HG03064 (cell line): ENCODE measurements at regions not wholly inside any gene's neighbourhood (a gene's known extent, or its start where the extent isn't known, plus 50 kb on each side); places are given as distances from the start of the nearest gene placed in this dataset.

Source experiments
- ATAC-seq: cut with Tn5 transposase; IDR thresholded peaks from one replicate; pipeline ENCODE4 v1.9.1; 2021; ENCODE audit warnings: low read depth; ENCODE audit not compliant: unreplicated experiment

DNA sequence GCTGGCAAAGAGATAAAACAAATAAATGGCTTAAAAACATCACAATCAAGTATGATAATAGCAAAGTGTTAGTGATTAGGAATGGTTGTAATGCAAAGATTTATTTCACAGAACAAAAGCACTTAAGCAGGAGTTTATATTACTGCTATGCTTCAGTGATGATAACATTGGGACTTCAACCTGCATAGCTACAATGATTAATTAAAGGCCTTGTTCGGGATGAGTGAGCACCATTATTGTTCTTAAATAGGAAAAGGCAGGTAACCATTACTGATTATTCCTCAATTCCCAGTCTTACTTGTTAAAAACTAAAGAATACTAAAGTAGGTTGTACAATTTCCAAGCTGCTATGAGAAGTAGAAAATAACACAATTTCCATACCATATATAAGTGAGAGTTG is 1247.5 kb upstream of the CDH8 start:
- no peak for ATAC-seq

DNA sequence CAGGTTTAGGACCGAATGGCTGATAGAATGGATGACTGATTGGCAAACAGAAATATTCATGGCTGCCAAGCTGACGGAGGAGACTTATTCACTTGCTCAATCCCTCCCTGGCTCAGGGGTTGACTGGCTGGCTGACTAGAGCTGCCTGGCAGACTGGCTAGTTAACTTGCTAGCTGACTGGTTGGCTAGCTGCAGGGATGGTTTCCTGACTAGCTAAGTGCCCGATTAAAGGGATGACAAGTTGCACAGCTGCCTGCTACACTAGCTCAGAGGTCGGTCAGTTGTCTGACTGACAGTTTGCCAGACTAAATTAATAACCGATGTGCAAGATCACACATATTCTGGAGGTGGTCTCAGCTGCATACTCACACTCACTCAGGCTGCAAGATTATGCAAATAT is 1208.4 kb upstream of the CDH8 start:
- ATAC-seq, result no peak

DNA sequence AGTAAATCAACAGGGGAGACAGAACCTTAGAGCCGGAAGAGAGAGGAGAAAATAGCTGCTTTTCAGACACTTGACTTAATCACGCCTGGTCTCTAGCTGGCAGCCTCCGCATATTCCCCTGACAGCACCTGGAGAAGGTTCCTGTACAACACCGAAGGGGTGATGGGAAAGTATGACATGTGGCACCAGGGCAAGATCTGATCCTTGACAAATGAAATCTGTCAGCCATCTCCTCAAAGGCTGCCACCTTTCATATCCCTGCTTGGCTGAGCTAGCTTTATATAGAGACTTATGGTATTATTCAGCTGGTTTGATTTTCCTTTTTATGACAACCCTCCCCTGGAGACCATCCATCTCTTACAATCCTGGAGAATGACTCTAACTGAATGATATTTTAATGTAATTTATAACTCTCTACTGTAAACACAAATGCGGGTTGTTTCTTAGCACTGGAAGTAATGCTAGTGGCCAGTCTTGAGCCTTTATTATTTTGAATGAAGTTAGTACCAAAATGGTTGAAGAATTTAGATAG is 1205.3 kb upstream of the CDH8 start:
- ATAC-seq, result no peak

DNA sequence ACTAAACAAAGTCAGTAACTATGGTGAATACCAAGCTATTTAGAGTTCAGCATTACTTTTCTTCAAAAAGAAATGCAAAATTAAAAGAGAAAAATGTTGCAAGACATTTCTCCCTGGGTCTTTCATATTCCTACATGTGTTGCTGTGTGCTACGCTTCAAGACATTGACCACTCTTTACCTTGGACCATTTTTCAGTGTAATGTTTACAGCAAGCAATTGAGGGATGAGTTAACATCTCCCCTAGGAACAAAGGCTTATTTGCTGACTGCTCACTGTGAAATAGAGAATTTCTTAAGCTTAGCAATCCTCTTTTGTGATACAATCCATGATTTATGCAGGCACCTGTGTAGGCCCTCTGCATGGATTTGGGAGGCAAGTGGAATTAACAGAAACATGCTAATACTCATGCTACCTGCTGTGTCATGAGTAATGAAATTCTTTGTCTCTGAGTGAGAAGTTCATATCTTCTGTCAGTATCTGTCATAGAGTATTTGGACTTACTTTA is 1202.9 kb upstream of the CDH8 start:
- no peak for ATAC-seq

DNA sequence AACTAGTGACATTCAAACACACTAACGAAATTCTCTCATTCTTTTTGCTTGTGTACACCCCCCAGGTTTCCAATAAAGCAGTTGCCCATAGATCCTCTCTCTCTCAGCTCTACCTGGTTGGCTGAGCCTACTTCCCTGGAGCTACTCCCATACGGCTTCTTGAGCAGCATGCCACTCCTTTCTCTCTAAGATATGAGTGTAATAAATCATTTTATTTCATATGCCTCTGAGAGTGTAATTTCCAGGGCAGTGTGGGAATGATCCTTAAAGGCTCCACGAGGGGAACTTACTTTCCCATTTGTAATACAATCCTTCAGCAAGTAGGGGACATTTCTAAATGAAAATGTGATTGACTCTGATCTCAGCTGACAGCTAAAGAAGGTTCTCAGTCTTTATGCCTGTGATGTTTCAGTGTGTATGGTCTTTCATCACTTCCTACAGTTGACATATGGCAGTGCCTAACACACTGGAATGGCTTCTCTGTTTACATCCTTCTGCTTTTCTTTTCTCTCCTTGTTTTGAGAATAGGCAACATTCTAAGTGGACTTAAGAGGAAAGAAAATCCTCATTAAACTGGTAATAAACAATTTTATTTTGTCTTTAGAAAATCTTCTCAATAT is 1194.3 kb upstream of the CDH8 start:
- no peak for ATAC-seq

DNA sequence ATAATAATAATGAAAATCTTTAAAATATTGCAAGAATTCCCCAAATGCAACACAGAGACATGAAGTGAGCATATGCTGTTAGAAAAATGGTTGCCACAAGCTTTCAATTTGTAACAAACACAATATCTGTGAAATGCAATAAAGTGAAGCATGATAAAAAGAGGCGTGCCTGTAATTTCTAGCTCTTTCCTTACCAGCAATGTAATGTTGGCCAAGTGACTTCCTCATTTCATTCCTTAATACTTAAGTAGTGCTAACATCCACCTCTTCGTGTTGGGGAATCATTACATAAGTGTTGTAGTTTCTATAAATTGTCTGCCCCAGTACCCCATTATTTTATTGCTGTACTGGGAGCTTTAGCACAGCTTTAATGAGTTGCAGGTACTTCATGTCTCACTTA is 1192.0 kb upstream of the CDH8 start:
- ATAC-seq, result no peak

DNA sequence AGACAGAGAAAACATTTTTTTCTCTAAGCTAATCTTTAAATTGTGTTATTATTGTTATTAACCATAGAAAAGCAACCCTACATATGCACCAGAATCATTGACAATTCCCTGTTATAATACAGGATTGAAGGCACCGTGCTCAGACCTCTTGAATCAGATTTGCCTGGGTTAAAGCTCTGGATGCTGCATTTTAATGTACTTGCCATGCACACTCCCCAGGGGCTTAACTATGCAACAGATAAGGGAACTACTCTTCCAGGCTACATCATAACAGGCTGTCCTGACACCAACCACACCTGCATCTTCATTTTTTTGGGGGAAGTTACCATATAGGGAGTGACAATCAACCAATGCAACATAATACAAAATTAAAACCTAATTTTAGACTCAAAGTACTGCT is 1187.6 kb upstream of the CDH8 start:
- ATAC-seq, result no peak

DNA sequence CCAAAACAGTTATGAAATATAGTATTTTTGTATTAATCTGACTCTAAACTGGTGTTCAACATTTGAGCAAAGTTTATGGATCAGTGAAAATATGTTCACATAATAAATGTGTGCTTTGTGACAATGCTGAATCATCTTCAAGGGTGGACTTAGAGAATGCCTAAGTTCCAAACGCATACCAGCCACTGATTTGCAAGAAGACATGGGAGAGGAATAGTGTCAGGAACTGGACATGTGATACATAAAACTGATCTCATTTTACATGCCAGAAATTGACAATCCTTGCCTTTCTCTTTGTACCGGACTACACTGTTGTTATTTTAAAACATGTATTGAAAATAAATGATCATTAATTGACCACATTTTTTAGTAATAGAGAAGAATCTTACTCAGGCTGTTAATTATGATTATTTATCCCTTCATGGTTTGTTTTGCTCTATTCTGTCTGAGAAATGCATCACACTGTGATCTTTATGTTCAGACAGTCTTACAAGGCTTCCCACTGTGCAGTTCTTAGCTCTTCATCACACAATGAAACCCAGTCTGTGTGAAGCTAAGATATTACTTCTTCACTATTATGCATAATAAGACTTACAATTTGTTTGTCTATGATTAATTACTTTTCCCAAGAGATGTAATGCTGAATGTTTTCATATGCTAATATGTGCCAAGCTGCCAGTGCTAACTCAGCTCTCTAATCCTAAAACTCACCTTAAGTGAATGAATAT is 1180.6 kb upstream of the CDH8 start:
- ATAC-seq, result no peak

DNA sequence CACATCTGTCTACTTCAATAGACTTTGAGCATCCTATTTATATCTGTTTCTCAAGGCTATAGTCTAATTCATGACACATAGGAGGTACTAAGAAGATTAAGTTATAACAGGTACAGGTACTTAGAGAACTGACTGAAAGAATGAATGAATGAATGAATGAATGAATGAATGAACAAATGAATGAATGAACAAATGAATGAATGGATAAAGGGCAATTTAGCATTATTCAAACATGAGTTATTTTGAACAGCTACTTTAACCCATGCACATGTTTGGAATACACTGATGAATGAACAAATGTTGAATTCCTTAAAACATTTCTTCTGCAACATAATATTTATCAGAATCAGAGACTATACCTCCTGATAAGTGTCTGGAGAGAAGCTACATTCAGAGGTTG is 1165.6 kb upstream of the CDH8 start:
- ATAC-seq, result no peak

DNA sequence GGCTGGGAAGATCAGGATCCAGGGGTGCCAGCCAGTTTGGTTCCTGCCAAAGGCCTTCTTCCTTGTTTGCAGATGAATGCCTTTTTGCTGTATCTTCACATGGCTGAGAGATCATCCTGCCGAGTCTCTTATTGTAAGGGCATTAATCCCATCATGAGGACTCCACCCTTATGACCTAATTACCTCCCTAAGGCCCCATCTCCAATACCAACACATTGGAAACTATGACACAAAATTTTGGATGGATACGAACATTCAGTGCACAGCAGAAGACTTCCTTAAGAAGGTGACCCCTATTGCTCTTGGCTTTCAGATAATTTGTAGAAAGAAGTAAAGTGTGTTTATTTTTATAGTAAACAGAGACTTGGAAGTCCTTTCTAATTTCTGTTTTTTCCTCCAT is 1164.7 kb upstream of the CDH8 start:
- no peak for ATAC-seq

DNA sequence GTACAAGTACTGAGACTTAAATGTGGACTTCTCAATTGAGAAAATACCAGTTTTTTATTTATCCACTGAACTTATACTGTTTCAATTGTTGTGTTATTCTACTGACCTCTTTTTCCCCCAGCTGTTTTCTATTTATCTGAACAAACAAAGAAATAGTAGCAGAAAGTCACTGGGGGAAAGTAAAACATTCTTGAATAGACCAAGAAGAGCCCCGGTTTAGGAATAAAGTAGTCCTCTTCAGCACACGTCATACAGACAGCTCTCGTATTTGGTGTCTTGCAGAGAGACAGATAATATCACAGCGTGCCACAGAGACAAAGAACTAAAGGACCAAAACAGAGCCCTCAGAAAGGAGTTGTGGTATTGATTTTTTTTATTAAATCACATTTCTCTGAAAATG is 1159.1 kb upstream of the CDH8 start:
- no peak for ATAC-seq

DNA sequence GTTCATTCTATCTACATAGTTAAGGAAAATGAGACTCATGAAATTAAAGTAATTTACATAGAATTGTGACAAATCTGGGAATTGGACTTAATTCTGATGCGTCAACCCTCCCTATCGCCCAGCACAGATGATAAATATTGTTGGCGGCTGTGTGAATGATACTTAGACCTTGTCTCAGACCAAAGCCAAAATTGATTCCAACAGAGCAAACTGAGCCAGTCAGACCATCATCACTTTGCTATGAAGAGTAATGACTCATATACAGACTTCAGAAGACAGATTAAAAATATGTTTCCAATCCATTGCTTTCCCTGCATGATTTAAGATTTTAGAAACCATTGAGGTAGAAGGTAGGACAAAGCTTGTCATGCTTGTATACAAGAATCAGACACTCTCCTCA is 1156.7 kb upstream of the CDH8 start:
- no peak for ATAC-seq

DNA sequence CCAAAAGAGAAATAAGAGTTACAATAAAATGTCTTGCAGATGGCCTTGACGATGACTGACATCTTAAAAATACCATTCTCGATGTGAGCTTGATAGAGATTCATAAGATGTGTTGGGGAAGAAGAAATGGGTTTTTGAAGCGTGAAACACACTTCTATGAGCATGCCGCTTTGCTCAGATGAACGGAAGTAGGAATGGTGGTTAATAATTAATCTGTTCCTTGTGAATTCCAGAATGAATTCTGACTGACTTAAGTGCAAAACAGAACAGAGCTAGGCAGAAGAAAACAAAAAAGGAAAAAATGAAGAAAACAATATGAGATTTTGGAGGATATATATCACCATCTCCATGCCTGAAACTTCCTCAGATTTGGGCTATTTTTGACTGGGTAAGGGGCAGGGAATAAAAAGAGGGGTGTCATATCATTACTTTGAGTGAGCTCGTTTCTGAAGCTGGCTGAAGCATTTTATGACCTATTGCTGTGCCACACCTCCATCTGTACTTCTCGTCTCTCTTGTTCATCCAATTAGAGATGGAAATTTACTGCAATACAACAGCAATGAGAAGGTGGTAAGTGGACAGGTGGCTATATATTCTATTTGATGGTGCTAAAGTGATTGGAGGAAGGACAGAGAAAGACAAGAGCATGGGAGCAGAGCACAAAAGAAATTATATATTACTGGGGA is 1152.0 kb upstream of the CDH8 start:
- ATAC-seq, result no peak

DNA sequence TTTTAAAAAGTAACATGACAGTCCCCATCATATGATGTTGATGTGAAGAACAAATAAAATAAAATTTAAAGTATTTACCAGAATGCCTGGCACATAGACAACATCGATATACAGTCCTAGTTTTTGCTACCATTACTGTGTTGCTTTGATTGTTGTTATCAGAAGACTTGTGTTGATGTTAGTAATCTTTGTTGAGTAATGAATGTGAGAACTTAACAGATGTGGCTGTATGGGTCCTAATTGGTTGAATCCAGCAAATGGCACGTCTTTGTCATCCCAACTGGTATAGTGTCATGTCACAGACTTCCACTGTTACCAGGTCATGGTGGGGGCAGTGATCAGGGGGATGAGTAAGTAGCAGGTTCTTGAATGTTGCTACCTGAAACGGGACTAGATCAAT is 1151.4 kb upstream of the CDH8 start:
- no peak for ATAC-seq

DNA sequence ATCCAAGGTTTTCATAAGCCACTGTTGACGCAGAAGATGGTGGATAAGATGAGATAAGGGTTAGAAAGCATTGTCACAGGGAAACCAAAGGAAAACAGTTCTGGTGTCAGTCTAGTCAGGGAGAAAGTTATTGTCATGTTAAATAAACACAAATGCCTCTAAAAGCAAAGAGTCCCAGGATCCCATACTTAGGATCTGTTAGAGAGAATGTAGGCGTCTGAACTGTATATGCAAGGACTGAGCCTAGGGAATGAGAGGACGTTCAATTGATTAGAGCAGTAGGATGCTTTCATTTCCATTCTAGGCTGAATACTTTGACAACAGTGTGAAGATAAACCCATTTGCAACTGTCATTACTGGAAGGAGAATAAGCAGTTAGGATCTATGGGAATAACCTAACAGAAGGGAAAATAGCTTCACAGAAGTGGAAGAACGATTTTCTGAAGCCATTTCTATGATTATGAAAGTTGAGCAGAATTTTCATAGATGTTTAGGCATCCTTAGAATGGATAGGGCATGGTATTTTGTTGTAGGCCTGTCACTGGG is 1149.1 kb upstream of the CDH8 start:
- ATAC-seq, result no peak

DNA sequence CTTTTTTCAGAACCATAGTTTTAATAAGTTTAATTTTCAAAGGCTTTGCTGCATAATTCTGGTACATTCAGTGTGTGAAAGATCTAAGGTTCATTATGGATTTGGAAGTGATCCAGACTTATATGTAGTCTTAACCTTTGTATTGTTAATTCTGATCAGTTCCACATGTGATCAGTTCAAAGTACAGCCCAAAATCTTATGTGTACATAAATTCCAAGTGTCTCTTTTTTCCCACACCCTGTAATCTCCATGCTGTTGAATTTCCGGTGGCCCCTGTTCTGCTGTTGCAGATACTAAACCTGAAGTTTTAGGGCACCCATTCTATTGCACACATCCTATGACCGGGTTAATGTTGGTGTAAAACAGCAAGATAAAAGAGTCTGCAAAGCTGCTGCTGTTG is 1147.5 kb upstream of the CDH8 start:
- no peak for ATAC-seq

DNA sequence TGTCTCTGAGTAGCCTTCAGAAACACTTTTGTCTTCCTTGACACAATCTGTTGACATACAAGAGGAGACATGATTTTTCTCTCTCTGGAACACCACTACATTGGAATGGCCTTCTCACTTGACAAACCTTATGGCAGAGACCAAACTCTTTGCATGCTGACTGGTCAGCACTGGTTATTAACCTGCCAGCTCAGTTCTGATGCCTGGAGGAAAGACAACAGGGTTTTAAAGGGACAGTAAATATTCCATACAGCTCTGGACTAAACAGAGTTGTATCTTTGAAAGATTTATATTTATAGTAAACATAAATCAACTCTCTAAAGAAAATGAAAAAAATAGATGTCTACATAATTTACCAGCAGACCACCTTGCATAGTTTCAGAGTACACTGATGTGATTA is 1139.1 kb upstream of the CDH8 start:
- no peak for ATAC-seq

DNA sequence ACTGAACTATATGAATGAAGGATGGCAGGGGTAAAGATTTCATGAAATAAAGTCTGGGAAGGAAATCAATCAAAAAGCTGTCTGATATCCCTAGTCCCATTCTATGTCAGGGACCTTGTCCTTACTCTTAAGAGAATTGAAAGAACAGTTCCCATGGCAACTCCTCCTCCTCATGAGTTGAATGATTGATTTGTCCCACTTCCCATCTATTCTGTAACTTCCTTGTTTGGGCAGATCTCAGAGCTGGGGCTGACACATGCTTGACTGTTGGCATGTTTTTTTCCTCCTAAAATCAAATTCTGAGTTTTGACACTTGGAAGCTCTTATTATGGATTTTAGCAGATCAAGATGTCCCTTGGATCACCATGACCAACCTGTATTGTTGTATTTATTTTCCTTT is 1138.6 kb upstream of the CDH8 start:
- no peak for ATAC-seq

DNA sequence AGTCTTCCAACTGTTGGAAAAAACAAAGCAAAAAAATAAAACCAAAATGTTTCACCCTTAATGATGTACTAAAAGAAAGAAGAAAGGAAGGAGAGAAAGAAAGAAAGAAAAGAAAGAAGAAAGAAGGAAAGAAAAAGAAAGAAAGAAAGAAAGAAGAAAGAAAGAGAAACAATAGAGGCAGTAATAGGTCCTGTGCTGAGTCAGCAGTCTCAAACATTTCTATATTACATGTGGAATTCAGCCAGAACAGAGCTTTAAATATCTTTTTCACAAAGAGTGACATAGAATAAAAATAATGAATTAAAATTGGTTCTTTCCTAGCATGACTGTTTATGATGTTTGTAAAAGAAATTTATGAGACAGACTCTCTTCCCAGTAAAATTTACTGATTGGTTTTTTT is 1135.3 kb upstream of the CDH8 start:
- no peak for ATAC-seq

DNA sequence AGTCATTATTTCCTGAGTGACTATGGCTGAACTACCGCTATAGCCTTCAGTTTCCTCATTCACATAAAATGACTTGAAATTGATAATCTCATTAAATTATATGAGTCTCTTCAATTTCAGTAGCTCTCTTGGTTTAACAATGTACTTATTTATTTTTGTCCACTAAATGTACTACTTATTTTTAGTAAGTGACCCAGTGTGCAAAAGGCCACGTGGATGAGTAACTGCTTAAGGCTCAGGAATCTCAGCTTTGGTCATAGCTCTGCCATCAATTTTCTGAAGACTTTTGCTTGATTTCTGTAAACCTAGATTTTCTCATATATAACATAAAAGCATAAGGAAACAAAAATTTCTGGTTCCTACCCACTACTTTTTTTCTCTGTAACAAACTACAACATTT is 1132.9 kb upstream of the CDH8 start:
- ATAC-seq, result no peak

DNA sequence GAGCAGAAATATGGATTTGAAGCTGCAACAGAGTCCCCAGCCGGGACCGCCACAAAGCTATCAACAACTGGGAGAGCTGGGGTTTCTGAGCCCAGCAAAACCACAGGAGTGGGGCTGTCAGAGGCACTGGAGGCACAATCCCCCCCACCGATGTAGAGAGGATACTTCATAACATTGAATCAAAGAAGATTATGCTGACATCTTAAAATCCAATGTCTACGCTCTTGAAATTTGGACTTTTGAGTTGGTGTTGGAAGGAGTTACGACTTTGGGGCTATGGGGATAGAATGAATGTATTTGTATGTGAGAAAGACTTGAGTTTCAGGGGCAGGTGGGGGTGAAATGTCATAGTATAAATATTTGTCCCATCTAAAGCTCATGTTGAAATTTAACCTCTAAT is 1121.6 kb upstream of the CDH8 start:
- no peak for ATAC-seq
